Upper lobe of left lung (tissue), 4 donors: ENCODE measurements at regions not wholly inside any gene's neighbourhood (a gene's known extent, or its start where the extent isn't known, plus 50 kb on each side); places are given as distances from the start of the nearest gene placed in this dataset.

ENCODE experiments used
- POLR2A ChIP-seq, 4 donors: fragments of 450-650 bp; IDR thresholded peaks; one replicate each; pipeline ENCODE4 v1.5.1; 2016 to 2017; ENCODE audit warnings: antibody characterized with exemption in 4 of 4, mild to moderate bottlenecking in 2 of 4
- TF ChIP-seq, protein P1 (sequence below), 6 experiments: fragments of 450-650 bp in 4 of 6; fragments of 200-600 bp in 2 of 6; sonication (generic) in 2 of 6; IDR thresholded peaks; one replicate each; pipeline ENCODE4 v1.5.1; 2016 to 2019; ENCODE audit warnings: antibody characterized with exemption in 6 of 6

- TF ChIP-seq, protein P1, sequence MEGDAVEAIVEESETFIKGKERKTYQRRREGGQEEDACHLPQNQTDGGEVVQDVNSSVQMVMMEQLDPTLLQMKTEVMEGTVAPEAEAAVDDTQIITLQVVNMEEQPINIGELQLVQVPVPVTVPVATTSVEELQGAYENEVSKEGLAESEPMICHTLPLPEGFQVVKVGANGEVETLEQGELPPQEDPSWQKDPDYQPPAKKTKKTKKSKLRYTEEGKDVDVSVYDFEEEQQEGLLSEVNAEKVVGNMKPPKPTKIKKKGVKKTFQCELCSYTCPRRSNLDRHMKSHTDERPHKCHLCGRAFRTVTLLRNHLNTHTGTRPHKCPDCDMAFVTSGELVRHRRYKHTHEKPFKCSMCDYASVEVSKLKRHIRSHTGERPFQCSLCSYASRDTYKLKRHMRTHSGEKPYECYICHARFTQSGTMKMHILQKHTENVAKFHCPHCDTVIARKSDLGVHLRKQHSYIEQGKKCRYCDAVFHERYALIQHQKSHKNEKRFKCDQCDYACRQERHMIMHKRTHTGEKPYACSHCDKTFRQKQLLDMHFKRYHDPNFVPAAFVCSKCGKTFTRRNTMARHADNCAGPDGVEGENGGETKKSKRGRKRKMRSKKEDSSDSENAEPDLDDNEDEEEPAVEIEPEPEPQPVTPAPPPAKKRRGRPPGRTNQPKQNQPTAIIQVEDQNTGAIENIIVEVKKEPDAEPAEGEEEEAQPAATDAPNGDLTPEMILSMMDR (IDR thresholded peaks at IDR 0.05), result no peak
- no peak for TF ChIP-seq POLR2A (IDR thresholded peaks at IDR 0.05)
Observed at GRCh38 chr12:34215213-34215892, 193.1 kb downstream of the ALG10 start.
